GM20000 (cell line): ENCODE measurements at regions not wholly inside any gene's neighbourhood (a gene's known extent, or its start where the extent isn't known, plus 50 kb on each side); places are given as distances from the start of the nearest gene placed in this dataset.

ENCODE experiments used
- DNase-seq: peaks from one replicate; pipeline ENCODE4 v3.0.0; 2012; ENCODE audit warnings: low spot score
- TF ChIP-seq, protein P1 (sequence below): IDR thresholded peaks from 2 replicates; pipeline ENCODE4 v1.5.1; 2012; ENCODE audit warnings: mild to moderate bottlenecking, control low read depth; ENCODE audit errors: extremely low read depth, missing control alignments

GRCh38 chr16:61057635-61058034 lies 978.6 kb downstream of the CDH8 start:
- TF ChIP-seq, protein P1, sequence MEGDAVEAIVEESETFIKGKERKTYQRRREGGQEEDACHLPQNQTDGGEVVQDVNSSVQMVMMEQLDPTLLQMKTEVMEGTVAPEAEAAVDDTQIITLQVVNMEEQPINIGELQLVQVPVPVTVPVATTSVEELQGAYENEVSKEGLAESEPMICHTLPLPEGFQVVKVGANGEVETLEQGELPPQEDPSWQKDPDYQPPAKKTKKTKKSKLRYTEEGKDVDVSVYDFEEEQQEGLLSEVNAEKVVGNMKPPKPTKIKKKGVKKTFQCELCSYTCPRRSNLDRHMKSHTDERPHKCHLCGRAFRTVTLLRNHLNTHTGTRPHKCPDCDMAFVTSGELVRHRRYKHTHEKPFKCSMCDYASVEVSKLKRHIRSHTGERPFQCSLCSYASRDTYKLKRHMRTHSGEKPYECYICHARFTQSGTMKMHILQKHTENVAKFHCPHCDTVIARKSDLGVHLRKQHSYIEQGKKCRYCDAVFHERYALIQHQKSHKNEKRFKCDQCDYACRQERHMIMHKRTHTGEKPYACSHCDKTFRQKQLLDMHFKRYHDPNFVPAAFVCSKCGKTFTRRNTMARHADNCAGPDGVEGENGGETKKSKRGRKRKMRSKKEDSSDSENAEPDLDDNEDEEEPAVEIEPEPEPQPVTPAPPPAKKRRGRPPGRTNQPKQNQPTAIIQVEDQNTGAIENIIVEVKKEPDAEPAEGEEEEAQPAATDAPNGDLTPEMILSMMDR: no peak

DNA sequence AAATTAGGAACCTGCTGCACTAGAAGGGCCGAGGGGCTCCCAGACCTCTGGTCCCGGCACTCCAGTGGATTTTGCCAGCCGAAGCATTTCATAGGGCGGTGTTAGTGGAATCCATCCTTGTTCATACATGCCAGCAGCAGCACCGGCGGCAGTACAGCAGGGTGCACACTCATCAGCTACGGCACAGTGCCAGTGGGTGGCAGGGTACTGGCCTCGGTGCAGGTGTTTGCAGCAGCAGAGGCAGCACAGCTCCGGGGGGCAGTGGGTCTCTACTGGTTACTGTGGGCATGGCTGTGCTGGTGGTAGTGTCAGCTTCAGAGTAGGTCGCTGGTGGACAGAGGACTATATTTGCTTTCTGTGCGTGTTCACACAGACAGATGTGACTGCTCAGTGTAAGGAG lies 985.7 kb downstream of the CDH8 start:
- TF ChIP-seq, protein P1: no peak
- no peak for DNase-seq

More at GRCh38 chr16:61057635-61058034, 978.6 kb downstream of the CDH8 start:
- DNase-seq: no peak

GRCh38 chr16:61045931-61046330 lies 990.3 kb downstream of the CDH8 start:
- no peak for DNase-seq
- TF ChIP-seq, protein P1: no peak

DNA sequence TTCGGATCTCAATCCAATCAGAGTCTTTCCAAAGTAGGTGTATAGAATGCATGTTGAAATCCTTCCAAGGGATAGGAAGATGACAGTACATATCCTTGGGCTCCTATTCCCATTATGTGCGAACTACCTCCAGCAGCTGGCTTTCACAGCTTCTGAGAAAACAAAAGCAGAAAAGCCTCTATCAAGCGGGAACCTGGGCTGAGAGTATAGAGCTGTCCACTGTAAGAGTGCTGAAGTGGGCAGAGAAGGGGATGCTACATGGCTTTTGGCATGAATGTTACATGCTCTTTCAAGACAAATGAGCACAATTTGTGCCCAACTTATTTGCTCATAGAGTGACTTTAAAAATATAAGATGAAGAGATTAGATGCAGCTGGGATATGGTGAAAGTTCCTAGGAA lies 993.5 kb downstream of the CDH8 start:
- TF ChIP-seq, protein P1: no peak
- DNase-seq: no peak

DNA sequence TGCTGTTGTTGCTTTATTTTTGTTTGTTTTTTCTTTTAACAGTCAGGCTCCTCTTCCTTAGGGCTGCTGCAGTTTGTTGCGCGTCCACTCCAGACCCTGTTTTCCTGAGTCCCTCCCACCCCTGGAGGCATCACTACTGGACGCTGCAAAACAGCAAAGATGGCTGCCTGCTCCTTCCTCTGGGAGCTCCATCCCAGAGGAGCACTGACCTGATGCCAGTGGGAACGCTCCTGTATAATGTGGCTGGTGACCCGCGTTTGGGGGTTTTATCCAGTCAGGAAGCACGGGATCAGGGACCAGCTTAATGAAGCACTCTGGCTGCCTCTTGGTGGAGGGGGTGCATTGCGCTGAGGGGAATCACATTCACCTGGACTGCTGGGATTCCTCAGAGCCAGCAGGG lies 1005.6 kb downstream of the CDH8 start:
- no peak for DNase-seq
- TF ChIP-seq, protein P1: no peak

DNA sequence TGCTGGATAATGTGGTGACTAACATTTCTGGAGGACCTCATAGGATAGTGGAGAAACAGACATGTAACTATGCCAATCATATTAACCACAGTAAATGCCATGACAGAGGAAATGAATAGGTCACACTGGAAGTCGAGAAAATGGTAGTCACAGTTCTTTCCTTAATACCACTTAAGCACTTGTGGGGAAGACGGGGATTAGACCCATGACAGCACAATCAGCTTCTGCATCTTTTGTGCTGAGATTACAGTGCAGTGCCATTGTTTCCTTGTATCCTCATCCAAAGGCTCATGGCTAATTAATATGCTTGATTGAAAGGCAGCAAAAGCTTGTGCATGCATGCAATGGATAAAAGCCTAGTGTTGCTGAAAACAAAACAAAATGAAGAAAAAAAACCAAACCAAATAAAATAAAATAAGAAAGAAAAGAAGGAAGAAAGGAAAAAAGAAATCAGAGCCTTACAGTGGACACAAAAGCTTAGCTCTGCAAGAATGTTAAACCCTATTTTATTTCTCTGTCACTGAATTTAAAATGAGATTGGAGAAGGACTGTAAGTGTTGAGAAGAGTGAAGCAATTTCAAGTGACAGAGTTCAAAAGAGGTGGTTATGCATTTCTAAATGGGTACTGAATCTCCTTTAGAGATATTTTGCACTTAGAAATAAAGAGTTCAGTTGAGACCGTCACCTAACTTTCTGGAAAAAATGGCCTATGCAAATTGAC lies 1011.9 kb downstream of the CDH8 start:
- TF ChIP-seq, protein P1: no peak
- DNase-seq: no peak

- no peak for DNase-seq
- TF ChIP-seq, protein P1: no peak
Measured at GRCh38 chr16:61014869-61015268, 1021.4 kb downstream of the CDH8 start.
